HG03571 (cell line): ENCODE measurements at regions not wholly inside any gene's neighbourhood (a gene's known extent, or its start where the extent isn't known, plus 50 kb on each side); places are given as distances from the start of the nearest gene placed in this dataset.

Experiments used
- ATAC-seq: cut with Tn5 transposase; IDR thresholded peaks from one replicate; pipeline ENCODE4 v1.9.1; 2021; ENCODE audit not compliant: unreplicated experiment

GRCh38 chr1:208923946-208924720 lies 659.4 kb upstream of the CAMK1G start:
- no peak for ATAC-seq

GRCh38 chr1:208924928-208925327 lies 658.6 kb upstream of the CAMK1G start:
- ATAC-seq: no peak

GRCh38 chr1:208928349-208929010 lies 655.0 kb upstream of the CAMK1G start:
- ATAC-seq: no peak

GRCh38 chr1:208929575-208929974 lies 653.9 kb upstream of the CAMK1G start:
- no peak for ATAC-seq

GRCh38 chr1:208931936-208932335 lies 651.6 kb upstream of the CAMK1G start:
- no peak for ATAC-seq

GRCh38 chr1:208933984-208934525 lies 649.5 kb upstream of the CAMK1G start:
- ATAC-seq: no peak

GRCh38 chr1:208934933-208935332 lies 648.6 kb upstream of the CAMK1G start:
- ATAC-seq: no peak

GRCh38 chr1:208935517-208936187 lies 647.9 kb upstream of the CAMK1G start:
- no peak for ATAC-seq

GRCh38 chr1:208939537-208940085 lies 643.9 kb upstream of the CAMK1G start:
- ATAC-seq: no peak

GRCh38 chr1:208942394-208943130 lies 641.0 kb upstream of the CAMK1G start:
- no peak for ATAC-seq

GRCh38 chr1:208943291-208943690 lies 640.2 kb upstream of the CAMK1G start:
- no peak for ATAC-seq

- ATAC-seq: no peak
Measured at GRCh38 chr1:208944981-208945451, 638.5 kb upstream of the CAMK1G start.

- ATAC-seq: no peak
Measured at GRCh38 chr1:208950206-208950605, 633.3 kb upstream of the CAMK1G start.

GRCh38 chr1:208951026-208951525 lies 632.4 kb upstream of the CAMK1G start:
- no peak for ATAC-seq

- no peak for ATAC-seq
Measured at GRCh38 chr1:208951908-208952307, 631.6 kb upstream of the CAMK1G start.

- ATAC-seq: no peak
Measured at GRCh38 chr1:208962867-208963266, 620.6 kb upstream of the CAMK1G start.

GRCh38 chr1:208965351-208965750 lies 618.2 kb upstream of the CAMK1G start:
- no peak for ATAC-seq

- ATAC-seq: no peak
Measured at GRCh38 chr1:208967334-208967733, 616.2 kb upstream of the CAMK1G start.

- no peak for ATAC-seq
Measured at GRCh38 chr1:208974717-208975116, 608.8 kb upstream of the CAMK1G start.

GRCh38 chr1:208975456-208975855 lies 608.1 kb upstream of the CAMK1G start:
- ATAC-seq: no peak
